Stimulated activated CD4-positive, alpha-beta T cell treated with anti-CD3 and anti-CD28 coated beads, Interleukin-4, amount 100 ng/mL, for 48 hours (primary cell): ENCODE measurements at regions not wholly inside any gene's neighbourhood (a gene's known extent, or its start where the extent isn't known, plus 50 kb on each side); places are given as distances from the start of the nearest gene placed in this dataset.
"Not testable (repeated sequence)": the region's sequence is repeated elsewhere in the genome, so short reads cannot be mapped to it uniquely, and the experiment has no call there.

Experiments used
- DNase-seq, 2 donors: peaks; one replicate each; pipeline ENCODE4 v3.0.0-alpha.2; 2020; ENCODE audit warnings: low read depth in 2 of 2

- no peak for DNase-seq
Observed at GRCh38 chr2:234249034-234249735, 198.7 kb downstream of the SPP2 start.

GRCh38 chr2:234248213-234248710 lies 197.8 kb downstream of the SPP2 start:
- not testable (repeated sequence) for DNase-seq

DNA sequence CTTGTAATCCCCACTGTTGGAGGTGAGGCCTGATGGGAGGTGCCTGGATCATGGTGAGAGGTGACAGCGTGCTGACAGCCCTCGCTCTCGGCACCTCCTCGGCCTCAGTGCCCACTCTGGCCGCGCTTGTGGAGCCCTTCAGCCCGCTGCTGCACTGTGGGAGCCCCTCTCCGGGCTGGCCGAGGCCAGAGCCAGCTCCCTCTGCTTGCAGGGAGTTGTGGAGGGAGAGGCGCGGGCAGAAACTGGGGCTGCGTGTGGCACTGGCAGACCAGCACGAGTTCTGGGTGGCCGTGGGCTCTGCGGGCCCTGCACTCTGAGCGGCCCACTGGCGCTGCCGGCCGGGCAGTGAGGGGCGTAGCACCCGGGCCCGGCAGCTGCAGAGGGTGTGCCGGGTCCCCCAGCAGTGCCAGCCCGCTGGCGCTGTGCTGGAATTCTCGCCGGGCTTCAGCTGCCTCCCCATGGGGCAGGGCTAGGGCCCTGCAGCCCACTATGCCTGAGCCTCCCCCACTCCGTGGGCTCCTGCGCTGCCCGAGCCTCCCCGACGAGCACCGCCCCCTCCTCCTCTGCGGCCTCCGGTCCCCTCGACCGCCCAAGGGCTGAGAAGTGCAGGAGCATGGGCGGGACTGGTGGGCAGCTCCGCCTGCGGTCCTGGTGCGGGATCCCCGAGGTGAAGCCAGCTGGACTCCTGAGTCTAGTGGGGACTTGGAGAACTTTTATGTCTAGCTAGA lies 197.1 kb downstream of the SPP2 start:
- DNase-seq, result no peak

DNA sequence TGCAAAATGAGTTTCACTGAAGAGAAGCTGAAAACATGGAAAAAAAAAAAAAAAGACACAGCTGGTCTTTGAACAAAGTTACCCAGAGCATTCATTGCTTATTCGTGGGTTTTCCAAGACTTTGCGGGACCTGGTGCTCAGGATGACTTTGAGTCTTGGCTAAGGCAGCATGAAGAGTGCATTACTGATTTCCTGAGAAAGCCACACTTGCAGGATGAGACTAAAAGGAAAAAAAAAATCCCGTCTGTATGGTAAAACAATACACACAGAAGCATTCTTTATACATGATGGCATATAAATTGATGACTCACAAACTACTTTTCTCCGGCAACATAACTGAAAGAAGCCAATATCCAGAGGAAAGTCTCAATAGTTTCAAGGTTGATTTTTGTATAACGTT lies 195.4 kb downstream of the SPP2 start:
- no peak for DNase-seq

DNA sequence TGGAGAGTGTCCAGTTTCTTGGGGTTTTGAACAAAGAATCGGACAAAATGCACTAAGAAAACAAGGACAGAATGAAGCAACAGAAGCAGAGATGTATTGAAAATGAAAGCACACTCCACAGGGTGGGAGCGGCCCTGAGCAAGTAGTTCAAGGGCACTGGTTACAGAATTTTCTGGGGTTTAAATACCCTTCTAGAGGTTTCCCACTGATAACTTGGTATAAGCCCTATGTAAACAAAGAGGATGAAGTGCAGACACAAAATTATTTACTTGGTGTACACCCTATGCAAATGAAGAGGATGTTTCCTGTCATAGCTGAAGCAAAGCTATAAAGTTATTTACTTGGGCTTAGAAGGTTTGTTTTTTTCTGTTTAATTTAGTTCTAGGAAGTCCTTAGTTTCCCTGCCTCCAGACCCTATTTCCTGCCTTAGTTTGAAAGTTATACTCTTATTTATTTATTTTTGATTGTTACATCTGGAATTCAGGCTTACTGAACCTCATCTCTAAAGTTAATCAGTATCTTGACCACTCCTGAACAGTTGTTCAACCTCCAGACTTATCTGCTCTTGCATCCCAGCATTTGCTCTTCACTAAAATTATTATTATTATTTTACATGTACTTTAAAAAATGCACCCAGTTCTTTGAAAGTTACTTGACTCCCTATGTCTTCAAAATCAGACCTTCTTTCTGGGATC lies 193.5 kb downstream of the SPP2 start:
- no peak for DNase-seq

GRCh38 chr2:234242459-234242836 lies 191.9 kb downstream of the SPP2 start:
- no peak for DNase-seq

- no peak for DNase-seq
Observed at GRCh38 chr2:234241656-234242458, 191.4 kb downstream of the SPP2 start.

GRCh38 chr2:234240917-234241316 lies 190.4 kb downstream of the SPP2 start:
- no peak for DNase-seq

GRCh38 chr2:234235191-234235590 lies 184.7 kb downstream of the SPP2 start:
- DNase-seq, result no peak

DNA sequence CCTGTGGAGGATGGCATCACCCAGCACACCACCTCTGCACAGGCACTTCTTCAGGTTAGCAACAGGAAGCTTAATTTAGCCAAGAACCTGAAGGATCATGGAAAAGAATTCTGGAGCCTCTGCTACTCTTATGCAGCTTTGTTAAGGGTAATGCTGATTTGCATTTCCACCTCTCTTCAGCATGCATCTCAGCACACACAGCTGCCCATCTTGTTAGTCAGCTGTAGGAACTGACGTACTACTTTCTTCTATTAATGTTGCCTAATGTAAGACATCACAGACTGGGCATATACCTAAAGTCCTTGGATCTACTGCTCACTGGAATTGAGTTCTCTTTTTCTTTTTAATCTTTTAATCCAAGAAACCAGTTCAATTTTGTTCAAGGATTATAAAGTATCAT lies 181.0 kb downstream of the SPP2 start:
- no peak for DNase-seq

DNA sequence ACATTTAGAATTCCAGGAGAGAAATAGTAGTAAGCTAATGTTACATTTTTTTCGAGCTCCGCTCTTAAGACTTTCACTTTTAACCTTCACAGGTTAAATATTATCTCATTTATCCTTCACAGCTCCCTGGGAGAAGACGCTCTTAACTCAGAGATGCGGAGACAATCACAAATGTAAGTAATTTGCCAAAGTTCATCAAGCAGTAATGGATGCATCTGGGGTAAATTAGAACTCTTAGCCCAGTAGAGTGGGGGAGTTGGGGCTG lies 168.5 kb downstream of the SPP2 start:
- no peak for DNase-seq

DNA sequence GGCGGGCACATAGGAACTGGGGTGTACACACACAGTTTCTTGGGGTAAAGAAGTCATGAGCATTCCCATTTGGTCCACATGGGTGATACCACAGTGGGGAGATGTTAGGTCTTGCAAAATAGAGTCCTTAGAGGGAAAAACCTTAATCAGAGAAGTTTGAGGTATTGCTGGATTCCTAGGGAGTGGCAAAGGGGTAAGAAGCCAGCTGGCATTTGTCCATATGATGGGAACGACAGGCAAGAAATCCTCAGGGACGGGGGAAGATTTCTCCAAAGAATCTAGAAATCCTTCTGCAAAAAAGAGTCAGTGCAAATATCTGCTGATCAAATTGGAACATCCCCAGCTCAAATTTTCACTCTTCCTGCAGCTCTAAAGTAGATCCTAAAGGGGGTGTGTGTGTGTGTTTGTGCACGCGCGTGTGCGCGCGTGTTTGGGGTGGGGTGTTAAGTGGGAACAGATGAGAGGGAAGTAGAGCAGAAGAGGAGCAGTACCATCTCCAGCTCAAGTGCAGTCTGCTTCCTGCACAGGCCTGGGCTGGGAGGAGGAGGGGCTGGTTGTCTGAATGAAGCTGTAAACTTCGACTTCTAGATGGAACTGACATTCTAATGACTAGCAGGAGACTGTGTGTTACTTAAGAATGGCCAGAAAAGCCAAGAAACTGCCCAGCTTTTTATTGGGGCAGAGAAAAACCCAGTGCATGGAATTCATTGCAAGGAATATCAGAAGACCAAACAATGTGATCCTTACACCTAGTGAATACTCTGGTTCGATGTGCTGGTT lies 168.0 kb downstream of the SPP2 start:
- no peak for DNase-seq

- DNase-seq, result no peak
Observed at GRCh38 chr2:234212534-234212933, 162.0 kb downstream of the SPP2 start.

- no peak for DNase-seq
Observed at GRCh38 chr2:234211797-234212196, 161.3 kb downstream of the SPP2 start.

DNA sequence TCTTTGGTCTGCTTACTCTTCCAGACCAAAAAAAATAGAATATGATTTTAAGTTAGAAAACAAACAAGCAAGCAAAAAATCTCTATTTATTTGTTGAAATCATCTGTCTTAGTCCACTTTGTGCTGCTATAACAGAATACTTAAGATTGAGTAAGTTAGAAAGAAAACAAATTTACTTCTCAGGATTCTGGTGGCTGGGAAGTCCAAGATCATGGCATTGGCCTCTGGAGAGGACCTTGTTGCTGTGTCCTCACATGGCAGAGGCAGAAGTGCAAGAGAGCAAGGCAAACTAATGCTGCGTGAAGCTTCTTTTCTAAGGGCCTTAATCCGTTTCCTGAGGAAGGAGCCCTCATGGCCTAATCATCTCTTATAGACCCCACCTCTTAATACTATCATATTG lies 156.2 kb downstream of the SPP2 start:
- no peak for DNase-seq

DNA sequence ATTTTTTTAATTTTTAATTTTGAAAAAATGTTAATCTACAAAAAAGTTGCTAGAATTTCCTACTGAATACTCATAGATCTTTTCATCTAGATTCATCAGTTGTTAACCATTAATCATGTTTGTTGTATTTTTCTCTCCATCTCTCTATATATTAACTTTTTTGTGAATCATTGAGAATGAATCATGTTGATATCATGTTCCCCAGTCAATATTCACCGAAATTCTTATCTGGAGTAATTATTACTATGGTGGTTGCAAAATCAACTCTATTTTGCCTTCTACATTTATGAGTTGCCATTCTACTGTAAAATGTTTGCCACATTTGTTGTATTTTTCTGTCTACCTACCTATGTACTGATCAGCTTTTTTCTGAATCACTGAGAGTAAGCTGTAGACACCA lies 154.0 kb downstream of the SPP2 start:
- DNase-seq, result no peak

- no peak for DNase-seq
Observed at GRCh38 chr2:234203135-234203984, 152.9 kb downstream of the SPP2 start.

- DNase-seq, result no peak
Observed at GRCh38 chr2:234202601-234203000, 152.1 kb downstream of the SPP2 start.

DNA sequence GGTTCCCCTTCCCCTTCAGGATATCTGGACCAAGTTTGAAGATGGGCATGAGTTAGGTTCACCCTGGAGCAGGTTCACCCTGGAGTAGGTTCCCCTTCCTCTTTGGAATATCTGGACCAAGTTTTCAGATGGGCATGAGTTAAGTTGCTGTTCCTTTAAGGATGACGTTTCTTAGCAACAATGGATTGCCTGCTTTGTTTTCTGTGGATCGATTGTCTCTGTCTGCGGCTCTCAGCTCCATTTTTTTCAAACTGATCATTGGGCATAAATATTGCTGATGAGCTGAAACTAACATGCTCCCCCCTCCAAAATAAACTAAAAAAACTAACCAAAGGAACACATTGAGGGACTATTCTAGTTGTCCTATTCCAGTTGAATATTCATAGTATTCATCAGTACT lies 149.5 kb downstream of the SPP2 start:
- no peak for DNase-seq

GRCh38 chr2:234198976-234199375 lies 148.5 kb downstream of the SPP2 start:
- DNase-seq, result no peak

GRCh38 chr2:234195516-234195915 lies 145.0 kb downstream of the SPP2 start:
- no peak for DNase-seq
